OCI-LY3 (cell line): ENCODE measurements at regions not wholly inside any gene's neighbourhood (a gene's known extent, or its start where the extent isn't known, plus 50 kb on each side); places are given as distances from the start of the nearest gene placed in this dataset.

ENCODE experiments used
- CTCF ChIP-seq: fragments of 200-600, 300-600 bp; sonication (generic); IDR thresholded peaks from 2 replicates; pipeline ENCODE4 v1.5.1; 2014; ENCODE audit warnings: antibody characterized with exemption, low read length, low read depth
- EZH2phosphoT487 ChIP-seq: fragments of 200-600 bp; shearing (Covaris generic); IDR thresholded peaks from 2 replicates; pipeline ENCODE4 v1.6.1; 2018; ENCODE audit warnings: antibody characterized with exemption, mixed run types, low read depth

GRCh38 chr3:107958146-107958545 lies 132.7 kb downstream of the CD47 start:
- TF ChIP-seq CTCF: no peak
- TF ChIP-seq EZH2phosphoT487: no peak
